Spleen (tissue), 11 donors: ENCODE measurements at regions not wholly inside any gene's neighbourhood (a gene's known extent, or its start where the extent isn't known, plus 50 kb on each side); places are given as distances from the start of the nearest gene placed in this dataset.

Experiments used
- DNase-seq: peaks from one replicate; pipeline ENCODE4 v3.0.0-alpha.2; 2020
- H3K27ac ChIP-seq, 8 donors: fragments of 200-600 bp; sonication (generic) in 7 of 8; 1 replicate in 4 of 8; 2 replicates in 4 of 8; pipeline versions ENCODE4 v1.5.0 to v1.8.0; 2016 to 2021; ENCODE audit warnings: inconsistent platforms in 4 of 8, mild to moderate bottlenecking in 4 of 8, moderate library complexity in 1 of 8
- H3K27me3 ChIP-seq, 7 donors: fragments of 200-600 bp; sonication (generic) in 6 of 7; replicated peaks in 1 of 7; 1 replicate in 4 of 7; 2 replicates in 3 of 7; pipeline versions ENCODE4 v1.5.0 to v1.8.0; 2016 to 2021; ENCODE audit warnings: inconsistent platforms in 3 of 7, mild to moderate bottlenecking in 1 of 7
- H3K36me3 ChIP-seq, 6 donors: fragments of 200-600 bp; sonication (generic) in 5 of 6; 1 replicate in 4 of 6; 2 replicates in 2 of 6; pipeline versions ENCODE4 v1.5.0 to v1.8.0; 2016 to 2021; ENCODE audit warnings: inconsistent platforms in 2 of 6
- H3K4me1 ChIP-seq, 6 donors: fragments of 200-600 bp; sonication (generic) in 5 of 6; 1 replicate in 3 of 6; 2 replicates in 3 of 6; pipeline versions ENCODE4 v1.5.0 to v1.8.0; 2016 to 2021; ENCODE audit warnings: inconsistent platforms in 3 of 6
- H3K4me3 ChIP-seq, 8 donors: fragments of 200-600 bp; sonication (generic) in 7 of 8; 1 replicate in 4 of 8; 2 replicates in 4 of 8; pipeline versions ENCODE4 v1.5.0 to v1.8.0; 2016 to 2021; ENCODE audit warnings: inconsistent platforms in 4 of 8, mild to moderate bottlenecking in 4 of 8, moderate library complexity in 2 of 8
- H3K9me3 ChIP-seq, 8 donors: fragments of 200-600 bp; sonication (generic) in 7 of 8; 1 replicate in 4 of 8; 2 replicates in 4 of 8; pipeline versions ENCODE4 v1.5.0 to v1.8.0; 2016 to 2021; ENCODE audit warnings: inconsistent platforms in 4 of 8
- POLR2A ChIP-seq, 3 donors: fragments of 450-650 bp; IDR thresholded peaks; one replicate each; pipeline ENCODE4 v1.5.1; 2017; ENCODE audit warnings: antibody characterized with exemption in 3 of 3, mild to moderate bottlenecking in 1 of 3
- POLR2AphosphoS5 ChIP-seq, 3 donors: sonication (generic); formaldehyde crosslinking; IDR thresholded peaks; one replicate each; pipeline ENCODE4 v1.5.1; 2017; ENCODE audit warnings: antibody characterized with exemption in 3 of 3
- WGBS, 5 donors: extraction: QIAGEN DNeasy Blood & Tissue Kit in 3 of 5; methylation state at CpG; one replicate each; pipeline versions ENCODE4 v1.1.5 to v1.1.7; 2013 to 2018; 5-methylcytosine and 5-hydroxymethylcytosine counted together
- intact Hi-C: fragments of 100-400 bp; cut with DNase I; formaldehyde crosslinking; loops from one replicate; pipeline ENCODE4 v1.15.0; 2023; ENCODE audit warnings: low total_unique reads
- TF ChIP-seq, protein P1 (sequence below), 11 experiments: fragments of 200-600 bp in 7 of 11; fragments of 450-650 bp in 4 of 11; sonication (generic) in 4 of 11; IDR thresholded peaks in 8 of 11; conservative IDR thresholded peaks in 3 of 11; 1 replicate in 7 of 11; 2 replicates in 4 of 11; pipeline versions ENCODE4 v1.4.0 to v1.8.0; 2016 to 2021; ENCODE audit warnings: antibody characterized with exemption in 11 of 11, inconsistent platforms in 4 of 11, mild to moderate bottlenecking in 1 of 11
- donor health status: healthy with polysubstance abuse.
- donor health status: DM: no; HTN: no; CAD: no; lungs with moderate emphysema.
- donor health status: DM: no; HTN: no; CAD: no.
- donor health status: Bipolar disorder and iron deficiency.
- donor health status: healthy.
- donor health status: DM: no; HTN: no; CAD: no.
- donor health status: DM: yes; HTN: yes; CAD: no.

DNA sequence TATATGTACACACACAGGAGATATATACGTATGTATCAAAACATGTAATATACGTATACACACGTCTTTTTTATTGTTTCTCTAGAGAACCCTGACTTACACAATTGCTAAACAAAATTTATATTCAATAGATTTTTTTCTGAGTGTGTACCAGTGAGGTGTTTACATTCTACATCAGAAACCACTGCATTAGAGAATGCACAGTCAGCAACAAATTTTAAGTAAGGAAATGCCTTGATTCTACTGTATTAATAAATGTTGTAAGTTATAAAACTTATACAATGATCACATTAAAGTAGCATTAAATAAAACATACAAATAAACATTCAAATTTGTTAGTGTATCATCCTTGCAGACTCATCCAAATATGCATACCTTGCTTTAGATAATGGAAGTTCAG, 376.4 kb upstream of the FAM98A start:
- no peaks in the 10 kb centered on the region for H3K4me1 ChIP-seq
- WGBS, 5 donors, result 72 to 98% (median 90%) methylated on average over 3 of the region's 3 CpGs
- intact Hi-C loops, result no loop called here

DNA sequence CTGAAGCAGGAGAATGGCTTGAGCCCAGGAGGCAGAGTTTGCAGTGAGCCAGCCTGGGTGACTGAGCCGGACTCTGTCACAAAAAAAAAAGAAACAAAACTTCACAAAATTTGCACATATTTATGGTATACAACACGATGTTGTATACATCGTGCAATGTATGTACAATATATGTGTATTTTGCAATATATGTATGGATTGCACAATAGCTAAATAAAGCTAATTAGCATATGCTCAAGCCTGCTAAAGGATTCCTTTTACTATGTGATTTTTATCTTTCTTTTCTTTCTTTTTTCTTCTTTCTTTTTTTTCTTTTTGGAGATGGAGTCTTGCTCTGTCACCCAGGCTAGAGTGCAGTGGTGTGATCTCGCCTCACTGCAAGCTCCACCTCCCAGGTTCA, 368.0 kb upstream of the FAM98A start:
- no peak overlapping the region for H3K4me3 ChIP-seq
- no peak for TF ChIP-seq POLR2AphosphoS5 (IDR thresholded peaks at IDR 0.05)
- no peak for TF ChIP-seq POLR2A (IDR thresholded peaks at IDR 0.05)
- DNase-seq, result no peak
- no peaks in the 10 kb centered on the region for H3K27me3 ChIP-seq
- H3K4me1 ChIP-seq, result no peaks in the 10 kb centered on the region
- H3K27ac ChIP-seq, result no peak overlapping the region
- no peaks in the 10 kb centered on the region for H3K9me3 ChIP-seq
- 88 to 93% (median 89%) methylated on average over 4 of the region's 4 CpGs for WGBS, 5 donors
- intact Hi-C loops, result no loop called here
- H3K36me3 ChIP-seq, result no peaks in the 10 kb centered on the region

More for the DNA sequence above, 376.4 kb upstream of the FAM98A start:
- no peak for DNase-seq
- Histone ChIP-seq H3K27ac (no peak overlapping the region), H3K4me3 (no peak overlapping the region), H3K27me3 (no peaks in the 10 kb centered on the region), H3K9me3 (peaks cover 0 to 17% (median 9%) of the 10 kb centered on the region in 8 donors), H3K36me3 (no peaks in the 10 kb centered on the region)
- TF ChIP-seq POLR2AphosphoS5 (IDR thresholded peaks at IDR 0.05) (no peak), POLR2A (IDR thresholded peaks at IDR 0.05) (no peak)
- TF ChIP-seq, protein P1, sequence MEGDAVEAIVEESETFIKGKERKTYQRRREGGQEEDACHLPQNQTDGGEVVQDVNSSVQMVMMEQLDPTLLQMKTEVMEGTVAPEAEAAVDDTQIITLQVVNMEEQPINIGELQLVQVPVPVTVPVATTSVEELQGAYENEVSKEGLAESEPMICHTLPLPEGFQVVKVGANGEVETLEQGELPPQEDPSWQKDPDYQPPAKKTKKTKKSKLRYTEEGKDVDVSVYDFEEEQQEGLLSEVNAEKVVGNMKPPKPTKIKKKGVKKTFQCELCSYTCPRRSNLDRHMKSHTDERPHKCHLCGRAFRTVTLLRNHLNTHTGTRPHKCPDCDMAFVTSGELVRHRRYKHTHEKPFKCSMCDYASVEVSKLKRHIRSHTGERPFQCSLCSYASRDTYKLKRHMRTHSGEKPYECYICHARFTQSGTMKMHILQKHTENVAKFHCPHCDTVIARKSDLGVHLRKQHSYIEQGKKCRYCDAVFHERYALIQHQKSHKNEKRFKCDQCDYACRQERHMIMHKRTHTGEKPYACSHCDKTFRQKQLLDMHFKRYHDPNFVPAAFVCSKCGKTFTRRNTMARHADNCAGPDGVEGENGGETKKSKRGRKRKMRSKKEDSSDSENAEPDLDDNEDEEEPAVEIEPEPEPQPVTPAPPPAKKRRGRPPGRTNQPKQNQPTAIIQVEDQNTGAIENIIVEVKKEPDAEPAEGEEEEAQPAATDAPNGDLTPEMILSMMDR (IDR thresholded peaks at IDR 0.05 in 8 of 11, conservative IDR thresholded peaks at IDR 0.05 in 3 of 11), result no peak

DNA sequence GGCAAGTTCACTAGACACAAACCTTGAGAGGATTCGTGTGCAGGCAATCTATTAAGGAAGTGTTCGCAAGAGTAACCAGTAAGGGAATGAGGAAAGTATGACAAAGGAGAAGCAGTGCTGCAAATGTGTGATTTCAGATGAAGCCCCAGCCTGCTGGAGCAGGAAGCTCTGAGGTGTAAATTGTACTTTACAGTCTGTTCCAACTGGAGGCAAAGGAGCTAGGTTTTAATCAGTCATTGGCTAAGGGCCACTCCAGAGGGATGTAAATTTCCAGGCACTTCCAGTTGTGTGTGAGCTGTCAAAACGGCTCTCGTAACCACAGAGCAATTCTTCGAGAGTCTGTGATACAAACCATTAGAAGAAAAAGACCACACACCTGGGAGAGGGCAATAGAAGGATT, 359.5 kb upstream of the FAM98A start:
- intact Hi-C loops, result no loop called here
- Histone ChIP-seq H3K36me3 (no peaks in the 10 kb centered on the region), H3K4me3 (no peak overlapping the region), H3K27ac (no peak overlapping the region), H3K27me3 (peaks cover 0 to 7% (median 0%) of the 10 kb centered on the region in 7 donors), H3K9me3 (no peaks in the 10 kb centered on the region), H3K4me1 (no peaks in the 10 kb centered on the region)
- DNase-seq, result no peak
- 29 to 47% (median 35%) methylated on average over 5 of the region's 5 CpGs for WGBS, 5 donors
- TF ChIP-seq POLR2A (IDR thresholded peaks at IDR 0.05), result no peak
- TF ChIP-seq POLR2AphosphoS5 (IDR thresholded peaks at IDR 0.05), result no peak
- TF ChIP-seq, protein P1 (IDR thresholded peaks at IDR 0.05 in 8 of 11, conservative IDR thresholded peaks at IDR 0.05 in 3 of 11), result no peak

DNA sequence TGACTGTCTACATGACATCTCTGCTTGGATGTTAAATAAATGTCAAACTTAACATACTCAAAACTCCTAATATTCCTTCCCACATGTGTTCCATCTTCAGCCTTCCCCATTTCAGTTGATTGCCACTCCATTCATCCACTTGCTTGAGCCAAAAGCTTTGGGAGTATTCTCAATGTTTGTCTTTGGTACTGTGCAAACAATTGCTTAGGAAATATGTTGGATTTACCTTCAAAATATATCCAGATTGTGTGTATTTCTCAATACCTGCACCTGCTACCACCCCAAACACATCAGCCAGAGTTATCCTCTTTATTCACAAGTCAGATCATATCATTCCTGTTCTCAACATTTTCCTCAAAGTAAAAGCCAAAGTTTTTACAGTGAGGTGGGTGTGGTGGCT, 350.3 kb upstream of the FAM98A start:
- TF ChIP-seq, protein P1 (IDR thresholded peaks at IDR 0.05 in 8 of 11, conservative IDR thresholded peaks at IDR 0.05 in 3 of 11), result no peak
- TF ChIP-seq POLR2AphosphoS5 (IDR thresholded peaks at IDR 0.05) (no peak), POLR2A (IDR thresholded peaks at IDR 0.05) (no peak)
- H3K9me3 ChIP-seq, result peaks cover 0 to 9% (median 0%) of the 10 kb centered on the region in 8 donors
- intact Hi-C loops, result no loop called here

DNA sequence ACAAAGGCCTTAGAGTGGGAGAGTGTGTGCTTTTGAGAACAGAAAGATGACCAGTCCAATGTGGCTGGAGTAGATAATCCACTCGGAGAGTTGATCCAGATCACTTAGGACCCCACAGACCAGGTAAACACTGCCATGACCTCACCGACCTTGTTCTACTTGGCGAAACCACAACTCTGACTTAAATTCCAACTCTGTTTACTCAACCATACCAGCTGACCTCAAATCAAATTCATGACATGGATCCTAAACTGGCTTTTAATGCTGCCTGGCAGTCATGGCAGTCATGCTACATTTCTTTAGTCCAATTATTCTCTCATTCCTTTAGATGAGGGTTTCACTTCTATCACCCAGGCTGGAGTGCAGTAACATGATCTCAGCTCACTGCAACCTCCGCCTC, 347.1 kb upstream of the FAM98A start:
- 78 to 93% (median 86%) methylated on average over 4 of the region's 4 CpGs for WGBS, 5 donors
- no peaks in the 10 kb centered on the region for H3K36me3 ChIP-seq
- intact Hi-C loops, result no loop called here

More for the DNA sequence above, 350.3 kb upstream of the FAM98A start:
- Histone ChIP-seq H3K4me1 (no peaks in the 10 kb centered on the region), H3K27me3 (no peaks in the 10 kb centered on the region), H3K27ac (no peak overlapping the region), H3K36me3 (no peaks in the 10 kb centered on the region), H3K4me3 (no peak overlapping the region)
- DNase-seq, result no peak

More for the DNA sequence above, 347.1 kb upstream of the FAM98A start:
- DNase-seq, result no peak
- H3K27ac ChIP-seq, result no peak overlapping the region
- H3K9me3 ChIP-seq, result peaks cover 0 to 11% (median 0%) of the 10 kb centered on the region in 8 donors
- no peaks in the 10 kb centered on the region for H3K4me1 ChIP-seq
- H3K4me3 ChIP-seq, result no peak overlapping the region
- no peak for TF ChIP-seq POLR2AphosphoS5 (IDR thresholded peaks at IDR 0.05)
- TF ChIP-seq, protein P1 (IDR thresholded peaks at IDR 0.05 in 8 of 11, conservative IDR thresholded peaks at IDR 0.05 in 3 of 11), result no peak
- TF ChIP-seq POLR2A (IDR thresholded peaks at IDR 0.05), result no peak
- no peaks in the 10 kb centered on the region for H3K27me3 ChIP-seq
